OCI-LY7 (cell line): ENCODE measurements at regions not wholly inside any gene's neighbourhood (a gene's known extent, or its start where the extent isn't known, plus 50 kb on each side); places are given as distances from the start of the nearest gene placed in this dataset.

Source experiments
- CTCF ChIP-seq: fragments of 200-600 bp; sonication (generic); conservative IDR thresholded peaks from 2 replicates; pipeline ENCODE4 v1.5.1; 2014; ENCODE audit warnings: mild to moderate bottlenecking, antibody characterized with exemption, low read length, moderate library complexity, mixed read lengths
- EZH2phosphoT487 ChIP-seq: fragments of 200-600 bp; sonication (generic); IDR thresholded peaks from 2 replicates; pipeline ENCODE4 v1.6.1; 2018; ENCODE audit warnings: low read depth, borderline replicate concordance, mild to moderate bottlenecking, mixed run types, antibody characterized with exemption, low read length, moderate library complexity, mixed read lengths

- TF ChIP-seq CTCF (no peak), EZH2phosphoT487 (no peak)
Observed at GRCh38 chr14:97120611-97121031, 323.4 kb downstream of the VRK1 start.
